ENCODE measurements at regions not wholly inside any gene's neighbourhood (a gene's known extent, or its start where the extent isn't known, plus 50 kb on each side); places are given as distances from the start of the nearest gene placed in this dataset.

- TF ChIP-seq ISL1 (CRISPR knock-in tag; IDR thresholded peaks at IDR 0.05), result no peak
- TF ChIP-seq TCF4 (CRISPR knock-in tag; IDR thresholded peaks at IDR 0.05; ENCODE audit: borderline replicate concordance), result no peak
- no peak for TF ChIP-seq RARB (CRISPR knock-in tag; IDR thresholded peaks at IDR 0.05)
Observed at GRCh38 chr14:22420598-22421186, 168.3 kb downstream of the DAD1 start (continued).

DNA sequence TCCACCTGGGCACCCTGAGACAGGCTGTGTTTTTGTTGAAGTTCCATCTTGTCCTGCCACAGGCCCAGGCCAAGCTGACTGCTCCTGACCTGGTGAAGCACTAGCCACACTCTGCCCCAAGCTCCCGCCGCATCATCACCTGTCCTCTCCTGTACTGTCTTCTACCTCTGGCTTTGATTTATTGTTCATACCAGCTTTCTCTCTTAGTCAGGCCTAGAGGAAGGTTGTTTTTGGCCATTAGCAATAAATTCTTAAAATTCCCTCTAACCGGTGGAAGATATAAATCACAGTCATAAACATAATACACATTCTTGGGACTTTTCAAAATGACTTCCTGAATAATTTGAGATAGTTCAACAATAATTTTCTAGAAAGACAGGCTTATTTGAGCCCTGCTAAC, 169.4 kb downstream of the DAD1 start:
- no peak for ATAC-seq
- TF ChIP-seq ZFP30 (CRISPR knock-in tag; IDR thresholded peaks at IDR 0.05) (no peak), ZNF70 (CRISPR knock-in tag; IDR thresholded peaks at IDR 0.05) (no peak), ZC3H10 (CRISPR knock-in tag; IDR thresholded peaks at IDR 0.05) (no peak), SNAI2 (CRISPR knock-in tag; IDR thresholded peaks at IDR 0.05) (no peak), BACH2 (CRISPR knock-in tag; IDR thresholded peaks at IDR 0.05; ENCODE audit: borderline replicate concordance) (no peak)

DNA sequence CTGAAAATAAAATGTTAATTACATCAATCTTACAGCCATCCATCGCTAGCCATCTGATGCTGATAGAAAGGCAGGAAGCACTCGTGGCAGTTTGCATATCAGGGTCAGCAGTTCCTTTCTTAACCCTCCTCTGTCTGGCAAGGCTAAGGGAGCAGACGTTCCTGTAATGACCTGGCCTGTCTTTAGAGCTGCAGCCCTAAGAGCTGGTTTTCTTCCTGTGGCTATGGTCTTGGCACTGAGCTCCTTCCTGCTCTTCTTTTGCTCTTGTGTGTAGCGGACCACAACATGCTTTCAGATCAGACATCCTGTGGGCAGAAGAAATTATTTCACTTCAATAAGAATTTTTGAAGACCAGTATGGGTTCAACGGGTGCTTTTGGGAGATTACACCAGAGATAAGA, 170.4 kb downstream of the DAD1 start:
- ATAC-seq, result no peak
- TF ChIP-seq GLIS3 (CRISPR knock-in tag; IDR thresholded peaks at IDR 0.05), result no peak
- no peak for TF ChIP-seq ZNF565 (CRISPR knock-in tag; conservative IDR thresholded peaks at IDR 0.05; ENCODE audit: low read depth)
- no peak for TF ChIP-seq TCF4 (CRISPR knock-in tag; IDR thresholded peaks at IDR 0.05; ENCODE audit: borderline replicate concordance)
- no peak for TF ChIP-seq ZC3H10 (CRISPR knock-in tag; IDR thresholded peaks at IDR 0.05)
- TF ChIP-seq ZFP3 (CRISPR knock-in tag; IDR thresholded peaks at IDR 0.05), result no peak
- TF ChIP-seq ARNTL (CRISPR knock-in tag; IDR thresholded peaks at IDR 0.05; ENCODE audit: borderline replicate concordance, low read depth), result no peak
- no peak for TF ChIP-seq ZFP30 (CRISPR knock-in tag; IDR thresholded peaks at IDR 0.05)
- TF ChIP-seq BACH2 (CRISPR knock-in tag; IDR thresholded peaks at IDR 0.05; ENCODE audit: borderline replicate concordance), result no peak
- no peak for TF ChIP-seq CSDC2 (CRISPR knock-in tag; IDR thresholded peaks at IDR 0.05)
- TF ChIP-seq TSHZ2 (CRISPR knock-in tag; IDR thresholded peaks at IDR 0.05), result no peak
- TF ChIP-seq PATZ1 (CRISPR knock-in tag; IDR thresholded peaks at IDR 0.05; ENCODE audit: borderline replicate concordance), result no peak
- no peak for TF ChIP-seq ZNF70 (CRISPR knock-in tag; IDR thresholded peaks at IDR 0.05)

DNA sequence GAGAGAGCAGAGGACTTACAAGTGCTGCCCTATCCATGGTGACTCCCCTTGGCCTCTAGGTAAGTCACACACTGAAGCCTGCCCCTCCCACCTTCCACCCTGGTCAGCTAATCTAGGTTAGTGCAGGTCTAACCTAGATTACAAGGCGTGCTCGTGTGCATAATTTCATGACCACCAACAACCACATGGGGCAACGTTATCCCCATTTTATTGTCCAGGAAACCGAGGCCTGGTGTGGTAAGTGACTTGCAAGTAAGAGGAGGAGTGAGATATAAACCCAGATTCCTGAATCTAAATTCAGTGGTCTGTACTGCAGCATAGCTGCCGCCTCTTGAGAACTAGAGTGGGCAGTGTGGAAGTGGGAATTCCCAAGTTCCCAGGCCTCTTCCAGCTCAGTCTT, 171.1 kb downstream of the DAD1 start:
- no peak for ATAC-seq
- no peak for TF ChIP-seq OSR1 (CRISPR knock-in tag; IDR thresholded peaks at IDR 0.05)
- TF ChIP-seq, protein P1, sequence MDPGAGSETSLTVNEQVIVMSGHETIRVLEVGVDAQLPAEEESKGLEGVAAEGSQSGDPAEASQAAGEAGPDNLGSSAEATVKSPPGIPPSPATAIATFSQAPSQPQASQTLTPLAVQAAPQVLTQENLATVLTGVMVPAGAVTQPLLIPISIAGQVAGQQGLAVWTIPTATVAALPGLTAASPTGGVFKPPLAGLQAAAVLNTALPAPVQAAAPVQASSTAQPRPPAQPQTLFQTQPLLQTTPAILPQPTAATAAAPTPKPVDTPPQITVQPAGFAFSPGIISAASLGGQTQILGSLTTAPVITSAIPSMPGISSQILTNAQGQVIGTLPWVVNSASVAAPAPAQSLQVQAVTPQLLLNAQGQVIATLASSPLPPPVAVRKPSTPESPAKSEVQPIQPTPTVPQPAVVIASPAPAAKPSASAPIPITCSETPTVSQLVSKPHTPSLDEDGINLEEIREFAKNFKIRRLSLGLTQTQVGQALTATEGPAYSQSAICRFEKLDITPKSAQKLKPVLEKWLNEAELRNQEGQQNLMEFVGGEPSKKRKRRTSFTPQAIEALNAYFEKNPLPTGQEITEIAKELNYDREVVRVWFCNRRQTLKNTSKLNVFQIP (CRISPR knock-in tag; IDR thresholded peaks at IDR 0.05; ENCODE audit: borderline replicate concordance, low read depth), result no peak
- TF ChIP-seq TOX (CRISPR knock-in tag; IDR thresholded peaks at IDR 0.05; ENCODE audit: borderline replicate concordance), result no peak
- TF ChIP-seq ISL1 (CRISPR knock-in tag; IDR thresholded peaks at IDR 0.05), result no peak

DNA sequence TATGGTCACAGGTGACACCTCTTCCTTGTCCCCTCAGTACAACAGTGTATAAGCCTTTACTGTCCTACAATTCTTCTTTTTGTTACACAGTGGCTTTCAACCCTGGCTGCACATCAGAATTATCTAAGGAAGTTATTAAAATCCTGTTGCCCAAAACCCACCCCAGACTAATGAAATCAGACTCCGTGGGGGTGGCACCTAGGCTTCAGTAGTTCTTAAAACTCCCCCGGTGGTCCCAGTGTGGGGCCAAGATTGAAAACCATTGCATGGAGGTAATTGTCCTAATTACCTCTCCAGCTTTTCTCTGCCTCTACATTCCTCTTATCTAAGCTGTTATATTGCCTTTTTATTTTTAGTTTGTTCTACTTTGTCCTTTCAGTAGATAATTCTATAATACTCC, 172.8 kb downstream of the DAD1 start:
- TF ChIP-seq TCF4 (CRISPR knock-in tag; IDR thresholded peaks at IDR 0.05; ENCODE audit: borderline replicate concordance), result no peak
- no peak for TF ChIP-seq TOX (CRISPR knock-in tag; IDR thresholded peaks at IDR 0.05; ENCODE audit: borderline replicate concordance)
- TF ChIP-seq CSDC2 (CRISPR knock-in tag; IDR thresholded peaks at IDR 0.05), result no peak
- TF ChIP-seq, protein P1 (CRISPR knock-in tag; IDR thresholded peaks at IDR 0.05; ENCODE audit: borderline replicate concordance, low read depth), result no peak
- no peak for TF ChIP-seq GLIS3 (CRISPR knock-in tag; IDR thresholded peaks at IDR 0.05)
- TF ChIP-seq RARB (CRISPR knock-in tag; IDR thresholded peaks at IDR 0.05), result no peak
- no peak for TF ChIP-seq OSR1 (CRISPR knock-in tag; IDR thresholded peaks at IDR 0.05)
- no peak for TF ChIP-seq ISL1 (CRISPR knock-in tag; IDR thresholded peaks at IDR 0.05)
- TF ChIP-seq ZNF70 (CRISPR knock-in tag; IDR thresholded peaks at IDR 0.05), result no peak
- TF ChIP-seq ZC3H10 (CRISPR knock-in tag; IDR thresholded peaks at IDR 0.05), result no peak
- TF ChIP-seq ZFP3 (CRISPR knock-in tag; IDR thresholded peaks at IDR 0.05), result no peak
- no peak for TF ChIP-seq CREB5 (CRISPR knock-in tag; IDR thresholded peaks at IDR 0.05; ENCODE audit: low read depth)
- TF ChIP-seq, protein P2, sequence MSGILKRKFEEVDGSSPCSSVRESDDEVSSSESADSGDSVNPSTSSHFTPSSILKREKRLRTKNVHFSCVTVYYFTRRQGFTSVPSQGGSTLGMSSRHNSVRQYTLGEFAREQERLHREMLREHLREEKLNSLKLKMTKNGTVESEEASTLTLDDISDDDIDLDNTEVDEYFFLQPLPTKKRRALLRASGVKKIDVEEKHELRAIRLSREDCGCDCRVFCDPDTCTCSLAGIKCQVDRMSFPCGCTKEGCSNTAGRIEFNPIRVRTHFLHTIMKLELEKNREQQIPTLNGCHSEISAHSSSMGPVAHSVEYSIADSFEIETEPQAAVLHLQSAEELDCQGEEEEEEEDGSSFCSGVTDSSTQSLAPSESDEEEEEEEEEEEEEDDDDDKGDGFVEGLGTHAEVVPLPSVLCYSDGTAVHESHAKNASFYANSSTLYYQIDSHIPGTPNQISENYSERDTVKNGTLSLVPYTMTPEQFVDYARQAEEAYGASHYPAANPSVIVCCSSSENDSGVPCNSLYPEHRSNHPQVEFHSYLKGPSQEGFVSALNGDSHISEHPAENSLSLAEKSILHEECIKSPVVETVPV (CRISPR knock-in tag; IDR thresholded peaks at IDR 0.05), result no peak
- no peak for TF ChIP-seq ESRRG (CRISPR knock-in tag; IDR thresholded peaks at IDR 0.05)
- no peak for TF ChIP-seq SNAI2 (CRISPR knock-in tag; IDR thresholded peaks at IDR 0.05)
- no peak for TF ChIP-seq ZNF8 (CRISPR knock-in tag; IDR thresholded peaks at IDR 0.05)
- TF ChIP-seq ARNTL (CRISPR knock-in tag; IDR thresholded peaks at IDR 0.05; ENCODE audit: borderline replicate concordance, low read depth), result no peak
- TF ChIP-seq PPARA (CRISPR knock-in tag; IDR thresholded peaks at IDR 0.05; ENCODE audit: borderline replicate concordance), result no peak
- no peak for ATAC-seq
